Uterus (tissue), 2 donors: ENCODE measurements at regions not wholly inside any gene's neighbourhood (a gene's known extent, or its start where the extent isn't known, plus 50 kb on each side); places are given as distances from the start of the nearest gene placed in this dataset.

Experiments
- POLR2A ChIP-seq, 2 donors: fragments of 450-650 bp; IDR thresholded peaks; one replicate each; pipeline ENCODE4 v1.6.1; 2016; ENCODE audit warnings: antibody characterized with exemption in 2 of 2, mild to moderate bottlenecking in 1 of 2, moderate library complexity in 1 of 2
- TF ChIP-seq, protein P1 (sequence below), 4 experiments: fragments of 200-600 bp in 2 of 4; fragments of 450-650 bp in 2 of 4; sonication (generic) in 2 of 4; IDR thresholded peaks; one replicate each; pipeline ENCODE4 v1.5.1; 2016 to 2019; ENCODE audit warnings: antibody characterized with exemption in 4 of 4, mild to moderate bottlenecking in 2 of 4, moderate library complexity in 1 of 4

DNA sequence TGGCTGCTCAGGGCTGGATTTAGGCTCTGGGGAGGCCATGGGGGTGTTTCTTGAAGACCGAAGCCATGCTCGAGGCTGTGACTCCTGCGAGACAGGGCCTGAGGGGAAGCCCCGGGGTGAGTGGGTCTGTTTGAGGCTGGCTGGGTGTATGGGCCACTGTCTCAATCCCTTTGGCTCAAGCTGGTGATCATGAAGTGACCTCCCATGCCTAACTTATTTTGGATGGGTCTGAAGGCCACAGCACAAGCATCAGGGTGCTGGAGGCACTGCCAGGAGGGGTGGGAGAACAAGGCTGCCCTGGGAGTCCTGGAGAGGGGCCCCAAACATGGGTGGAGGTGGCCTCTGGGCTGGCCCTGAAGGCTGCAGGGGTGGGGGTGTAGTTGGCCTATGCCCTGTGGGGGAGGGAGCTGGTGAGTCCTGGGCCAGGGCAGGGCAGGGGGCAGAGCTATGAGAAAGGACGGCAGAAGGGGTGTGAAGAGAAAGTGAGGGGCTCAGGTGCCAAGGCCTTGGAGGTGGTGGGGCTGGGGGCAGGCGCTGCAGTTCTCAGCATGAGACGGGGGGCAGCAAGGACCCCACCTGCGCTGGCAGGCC lies 100.9 kb downstream of the KIF26A start:
- no peak for TF ChIP-seq POLR2A (IDR thresholded peaks at IDR 0.05)
- TF ChIP-seq, protein P1, sequence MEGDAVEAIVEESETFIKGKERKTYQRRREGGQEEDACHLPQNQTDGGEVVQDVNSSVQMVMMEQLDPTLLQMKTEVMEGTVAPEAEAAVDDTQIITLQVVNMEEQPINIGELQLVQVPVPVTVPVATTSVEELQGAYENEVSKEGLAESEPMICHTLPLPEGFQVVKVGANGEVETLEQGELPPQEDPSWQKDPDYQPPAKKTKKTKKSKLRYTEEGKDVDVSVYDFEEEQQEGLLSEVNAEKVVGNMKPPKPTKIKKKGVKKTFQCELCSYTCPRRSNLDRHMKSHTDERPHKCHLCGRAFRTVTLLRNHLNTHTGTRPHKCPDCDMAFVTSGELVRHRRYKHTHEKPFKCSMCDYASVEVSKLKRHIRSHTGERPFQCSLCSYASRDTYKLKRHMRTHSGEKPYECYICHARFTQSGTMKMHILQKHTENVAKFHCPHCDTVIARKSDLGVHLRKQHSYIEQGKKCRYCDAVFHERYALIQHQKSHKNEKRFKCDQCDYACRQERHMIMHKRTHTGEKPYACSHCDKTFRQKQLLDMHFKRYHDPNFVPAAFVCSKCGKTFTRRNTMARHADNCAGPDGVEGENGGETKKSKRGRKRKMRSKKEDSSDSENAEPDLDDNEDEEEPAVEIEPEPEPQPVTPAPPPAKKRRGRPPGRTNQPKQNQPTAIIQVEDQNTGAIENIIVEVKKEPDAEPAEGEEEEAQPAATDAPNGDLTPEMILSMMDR (IDR thresholded peaks at IDR 0.05), result no peak
